ENCODE measurements at regions not wholly inside any gene's neighbourhood (a gene's known extent, or its start where the extent isn't known, plus 50 kb on each side); places are given as distances from the start of the nearest gene placed in this dataset.

- POLR2A ChIA-PET (ENCODE audit: unreplicated experiment), result no interaction called here
- CTCF ChIA-PET, result no interaction called here
- H3K79me2 ChIP-seq (ENCODE audit: low read depth), result no peaks in the 10 kb centered on the region
- H3K9me3 ChIP-seq (ENCODE audit: insufficient read depth, low read depth), result no peaks in the 10 kb centered on the region
- no peak overlapping the region for H3K4me3 ChIP-seq
- H3K4me1 ChIP-seq (replicated peaks; ENCODE audit: insufficient read depth), result no peaks in the 10 kb centered on the region
- H3K4me2 ChIP-seq, result no peak overlapping the region
- peaks cover 90% of the 10 kb centered on the region for H3K27me3 ChIP-seq (ENCODE audit: insufficient read depth, low read depth)
- TF ChIP-seq EZH2 (IDR thresholded peaks at IDR 0.05; ENCODE audit: low read depth), result no peak
- TF ChIP-seq CTCF (conservative IDR thresholded peaks at IDR 0.05), result no peak
- no TSS peak for BruUV-seq (replicated peaks)
- H4K20me1 ChIP-seq (ENCODE audit: insufficient read depth), result no peaks in the 10 kb centered on the region
- H3K27ac ChIP-seq, result no peak overlapping the region
- DNase-seq, result no peak
- H3F3A ChIP-seq (ENCODE audit: insufficient read depth, low read depth), result no peaks in the 10 kb centered on the region
- H3K36me3 ChIP-seq (ENCODE audit: low read depth), result no peaks in the 10 kb centered on the region
- no peak overlapping the region for H2AFZ ChIP-seq
- no peaks in the 10 kb centered on the region for H3K9me2 ChIP-seq (ENCODE audit: insufficient read depth)
- intact Hi-C loops (cut with micrococcal nuclease; ENCODE audit: unreplicated experiment), result no loop called here
Observed at GRCh38 chr17:79469646-79470045, 141.2 kb downstream of the RBFOX3 start.

GRCh38 chr17:79468183-79468944 lies 142.5 kb downstream of the RBFOX3 start:
- H3K4me1 ChIP-seq (replicated peaks; ENCODE audit: insufficient read depth), result no peaks in the 10 kb centered on the region
- TF ChIP-seq EZH2 (IDR thresholded peaks at IDR 0.05; ENCODE audit: low read depth) (no peak), CTCF (conservative IDR thresholded peaks at IDR 0.05) (no peak)
- peaks cover 87% of the 10 kb centered on the region for H3K27me3 ChIP-seq (ENCODE audit: insufficient read depth, low read depth)
- intact Hi-C loops (cut with micrococcal nuclease; ENCODE audit: unreplicated experiment), result no loop called here
- H2AFZ ChIP-seq, result no peak overlapping the region
- H3K9me3 ChIP-seq (ENCODE audit: insufficient read depth, low read depth), result no peaks in the 10 kb centered on the region
- no peaks in the 10 kb centered on the region for H4K20me1 ChIP-seq (ENCODE audit: insufficient read depth)
- H3K9me2 ChIP-seq (ENCODE audit: insufficient read depth), result no peaks in the 10 kb centered on the region
- ChIA-PET CTCF (no interaction called here), POLR2A (ENCODE audit: unreplicated experiment) (no interaction called here)
- H3K4me3 ChIP-seq, result no peak overlapping the region
- H3K36me3 ChIP-seq (ENCODE audit: low read depth), result no peaks in the 10 kb centered on the region
- H3K79me2 ChIP-seq (ENCODE audit: low read depth), result no peaks in the 10 kb centered on the region
- no TSS peak for BruUV-seq (replicated peaks)
- no peak overlapping the region for H3K4me2 ChIP-seq
- DNase-seq, result no peak
- H3K27ac ChIP-seq, result no peak overlapping the region
- no peaks in the 10 kb centered on the region for H3F3A ChIP-seq (ENCODE audit: insufficient read depth, low read depth)

GRCh38 chr17:79466562-79467350 lies 144.1 kb downstream of the RBFOX3 start:
- BruUV-seq (replicated peaks), result no TSS peak
- Histone ChIP-seq H3K9me2 (ENCODE audit: insufficient read depth) (no peaks in the 10 kb centered on the region), H2AFZ (no peak overlapping the region), H3F3A (ENCODE audit: insufficient read depth, low read depth) (no peaks in the 10 kb centered on the region), H3K79me2 (ENCODE audit: low read depth) (no peaks in the 10 kb centered on the region), H3K4me2 (no peak overlapping the region), H3K4me3 (no peak overlapping the region), H3K9me3 (ENCODE audit: insufficient read depth, low read depth) (no peaks in the 10 kb centered on the region), H3K27ac (no peak overlapping the region), H3K36me3 (ENCODE audit: low read depth) (no peaks in the 10 kb centered on the region), H3K4me1 (replicated peaks; ENCODE audit: insufficient read depth) (no peaks in the 10 kb centered on the region), H3K27me3 (ENCODE audit: insufficient read depth, low read depth) (peaks cover 77% of the 10 kb centered on the region), H4K20me1 (ENCODE audit: insufficient read depth) (no peaks in the 10 kb centered on the region)
- CTCF ChIA-PET, result no interaction called here
- intact Hi-C loops (cut with micrococcal nuclease; ENCODE audit: unreplicated experiment), result no loop called here
- no peak for DNase-seq
- TF ChIP-seq EZH2 (IDR thresholded peaks at IDR 0.05; ENCODE audit: low read depth) (no peak), CTCF (conservative IDR thresholded peaks at IDR 0.05) (no peak)
- POLR2A ChIA-PET (ENCODE audit: unreplicated experiment), result no interaction called here
